ENCODE measurements at regions not wholly inside any gene's neighbourhood (a gene's known extent, or its start where the extent isn't known, plus 50 kb on each side); places are given as distances from the start of the nearest gene placed in this dataset.

DNA sequence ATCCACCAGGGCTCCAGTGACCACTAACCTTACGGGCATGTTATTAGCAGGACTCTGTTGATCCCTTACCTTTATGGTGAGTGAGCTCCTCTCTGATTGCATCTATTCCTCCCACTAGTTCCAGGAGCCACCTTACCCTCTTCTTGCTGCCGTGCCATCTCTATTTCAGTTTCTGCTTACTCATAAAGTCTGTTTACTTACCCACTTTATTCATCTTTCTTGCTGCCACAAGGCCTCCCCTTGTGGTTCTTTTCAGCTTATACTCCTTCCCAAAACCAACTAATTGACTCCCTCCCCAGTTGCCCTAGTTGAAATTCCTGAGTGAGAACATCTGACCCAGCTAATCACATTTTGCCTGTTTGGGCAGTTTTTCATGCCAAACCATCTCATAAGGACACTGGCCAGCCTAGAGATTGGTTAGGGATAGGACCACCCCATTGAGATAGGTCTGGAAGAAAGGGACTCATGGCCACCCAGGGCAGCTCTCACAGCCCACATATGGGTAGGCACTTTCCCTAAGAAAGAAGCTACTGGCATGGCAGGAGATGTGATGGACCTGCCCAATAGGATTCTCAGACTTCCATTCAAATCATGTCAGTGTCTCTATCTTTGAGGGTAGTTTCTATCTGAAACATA, 412.7 kb downstream of the EFNA5 start:
- DNase-seq: no peak

DNA sequence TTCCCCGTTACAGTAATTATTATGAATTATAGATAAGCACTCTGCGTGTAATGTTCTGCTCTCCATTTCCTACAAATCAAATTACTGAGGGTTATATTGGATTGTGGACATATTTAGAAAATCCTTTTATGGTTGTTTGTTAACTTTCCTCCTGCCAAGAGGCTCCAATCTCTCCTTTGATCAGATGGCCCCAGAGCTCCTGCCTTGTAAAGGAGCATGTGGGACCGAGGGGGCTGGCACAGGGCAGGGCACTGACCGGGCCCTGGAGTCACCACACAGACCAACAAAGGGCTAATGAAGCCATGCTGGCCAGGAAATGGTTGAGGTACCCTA, 415.9 kb downstream of the EFNA5 start:
- DNase-seq: no peak

DNA sequence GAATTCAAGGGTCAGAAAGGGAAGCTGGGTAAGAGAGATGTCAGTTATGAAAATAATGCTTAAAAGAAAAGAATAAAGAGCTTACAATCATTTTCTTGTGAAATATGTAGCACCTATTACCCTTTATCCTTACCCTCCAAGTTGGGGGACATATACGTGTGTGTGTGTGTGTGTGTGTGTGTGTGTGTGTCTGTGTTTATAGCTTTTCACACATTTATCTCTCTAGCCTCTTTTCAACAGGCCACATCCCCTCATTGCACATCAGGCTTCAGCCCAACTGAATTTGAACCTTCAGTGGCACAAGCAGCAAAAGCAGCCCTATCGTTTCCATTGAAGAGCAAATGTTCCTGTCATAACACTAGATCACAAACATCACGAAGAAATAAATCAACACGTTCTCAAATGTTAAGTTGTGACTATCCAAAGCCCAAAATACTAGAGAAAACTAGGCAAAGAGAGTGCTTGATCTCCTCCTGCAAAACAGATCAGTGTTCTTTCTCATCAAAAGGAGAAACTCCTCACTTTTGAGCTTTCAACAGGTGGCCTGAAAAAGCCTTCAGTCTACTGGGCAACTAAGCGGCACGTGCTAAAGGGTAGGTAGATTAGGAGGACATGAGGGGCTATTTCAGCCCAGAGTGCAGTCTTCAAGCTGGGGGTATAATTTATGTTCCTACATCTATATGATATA, 416.4 kb downstream of the EFNA5 start:
- DNase-seq: no peak

DNA sequence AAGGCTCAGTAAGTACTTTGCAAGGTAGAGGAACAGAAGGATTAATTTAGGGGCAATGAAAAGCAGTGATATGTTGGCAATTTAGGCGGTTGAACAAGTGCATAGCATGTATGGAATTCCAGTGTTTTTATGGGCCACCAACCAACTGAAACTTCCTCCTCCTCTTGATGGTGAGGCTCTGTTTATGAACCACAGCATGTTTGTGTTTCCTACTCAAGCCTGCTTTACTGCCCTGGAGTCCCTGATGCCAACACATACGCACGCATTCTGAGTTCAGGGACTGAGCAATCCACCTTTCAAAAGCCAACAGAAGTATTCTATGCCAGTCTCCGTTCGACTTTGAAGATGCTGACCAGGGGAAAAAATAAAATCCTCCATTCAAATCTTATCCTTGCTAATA, 417.5 kb downstream of the EFNA5 start:
- no peak for DNase-seq

DNA sequence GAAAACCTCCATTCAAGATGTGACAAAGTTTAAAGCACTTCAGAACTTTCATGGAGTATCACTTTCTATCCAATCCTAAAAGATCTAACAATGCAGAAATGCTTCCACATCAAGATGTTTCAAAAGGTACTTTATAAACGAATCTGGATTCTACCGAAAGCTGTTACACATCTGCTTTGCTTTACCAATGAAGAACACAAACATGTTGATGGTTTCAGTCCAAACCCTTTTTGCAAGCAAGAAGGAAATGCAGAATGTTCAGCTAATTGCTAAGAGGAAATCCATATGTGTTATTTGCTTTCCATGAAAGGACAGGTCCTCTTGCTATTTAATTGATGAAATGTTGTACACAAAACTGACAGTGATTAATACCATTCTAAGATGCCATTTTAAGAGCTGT, 419.6 kb downstream of the EFNA5 start:
- no peak for DNase-seq

DNA sequence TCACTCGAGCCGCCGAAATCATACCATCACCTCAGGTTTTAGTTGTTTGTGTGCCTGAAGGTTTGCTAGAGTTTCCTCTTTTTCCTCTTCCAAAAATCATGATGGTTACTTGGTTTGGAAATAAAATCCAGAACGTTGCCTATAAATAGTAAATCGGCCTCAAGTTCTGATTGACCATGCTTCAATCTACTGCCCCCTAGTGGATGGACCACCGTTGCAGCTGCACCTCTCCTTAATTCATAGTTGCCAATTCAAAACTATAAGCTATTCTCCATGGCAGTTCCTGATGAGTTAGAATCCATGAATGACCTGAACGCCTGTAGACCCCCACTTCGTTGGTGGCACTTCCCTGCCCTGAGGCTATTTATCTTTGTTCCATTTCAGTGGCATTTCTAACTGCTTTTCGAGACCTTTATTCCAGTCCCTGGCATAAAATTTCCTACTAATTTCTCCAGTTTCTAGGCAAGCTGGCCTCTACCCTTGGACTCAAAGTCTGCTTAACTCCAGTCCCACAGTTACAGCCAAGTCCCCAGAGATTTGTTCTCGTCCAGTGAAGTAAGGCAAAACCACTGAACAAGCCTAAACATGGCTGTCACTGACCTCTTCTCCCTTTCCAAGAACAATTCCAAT, 422.6 kb downstream of the EFNA5 start:
- peak; percentile 26 for DNase-seq

DNA sequence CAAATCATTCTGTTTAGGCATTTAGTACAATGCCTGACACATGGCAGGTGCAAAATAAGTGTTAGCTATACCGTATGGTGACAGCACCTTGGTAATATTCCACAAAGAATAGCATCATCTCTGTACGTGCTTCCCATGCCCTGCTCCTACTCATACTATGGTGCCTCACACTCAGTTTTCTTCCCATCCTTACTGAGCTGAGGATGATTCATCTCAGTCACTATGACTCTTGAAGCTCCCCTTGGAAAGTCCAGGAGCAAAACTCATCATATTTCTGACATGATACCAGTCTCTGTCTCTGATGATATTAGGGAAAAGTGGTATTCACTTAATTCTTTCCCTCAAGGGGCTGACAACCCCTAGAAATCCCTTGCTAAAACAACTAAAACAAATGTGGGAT, 423.3 kb downstream of the EFNA5 start:
- DNase-seq: no peak

DNA sequence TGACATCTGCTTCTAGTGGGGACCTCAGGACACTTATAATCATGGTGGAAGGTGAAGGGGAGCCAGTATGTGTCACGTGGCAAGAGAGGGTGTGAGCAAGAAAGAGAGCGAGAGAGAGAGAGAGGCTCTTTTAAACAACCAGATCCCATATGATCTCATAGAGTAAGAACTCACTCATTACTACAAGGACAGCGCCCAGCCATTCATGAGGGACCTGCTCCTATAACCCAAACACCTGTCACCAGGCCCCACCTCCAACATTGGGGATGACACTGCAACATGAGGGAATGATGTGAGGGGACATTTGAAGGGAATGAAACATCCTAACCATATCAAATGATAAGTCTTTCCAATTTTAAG, 427.5 kb downstream of the EFNA5 start:
- no peak for DNase-seq

DNA sequence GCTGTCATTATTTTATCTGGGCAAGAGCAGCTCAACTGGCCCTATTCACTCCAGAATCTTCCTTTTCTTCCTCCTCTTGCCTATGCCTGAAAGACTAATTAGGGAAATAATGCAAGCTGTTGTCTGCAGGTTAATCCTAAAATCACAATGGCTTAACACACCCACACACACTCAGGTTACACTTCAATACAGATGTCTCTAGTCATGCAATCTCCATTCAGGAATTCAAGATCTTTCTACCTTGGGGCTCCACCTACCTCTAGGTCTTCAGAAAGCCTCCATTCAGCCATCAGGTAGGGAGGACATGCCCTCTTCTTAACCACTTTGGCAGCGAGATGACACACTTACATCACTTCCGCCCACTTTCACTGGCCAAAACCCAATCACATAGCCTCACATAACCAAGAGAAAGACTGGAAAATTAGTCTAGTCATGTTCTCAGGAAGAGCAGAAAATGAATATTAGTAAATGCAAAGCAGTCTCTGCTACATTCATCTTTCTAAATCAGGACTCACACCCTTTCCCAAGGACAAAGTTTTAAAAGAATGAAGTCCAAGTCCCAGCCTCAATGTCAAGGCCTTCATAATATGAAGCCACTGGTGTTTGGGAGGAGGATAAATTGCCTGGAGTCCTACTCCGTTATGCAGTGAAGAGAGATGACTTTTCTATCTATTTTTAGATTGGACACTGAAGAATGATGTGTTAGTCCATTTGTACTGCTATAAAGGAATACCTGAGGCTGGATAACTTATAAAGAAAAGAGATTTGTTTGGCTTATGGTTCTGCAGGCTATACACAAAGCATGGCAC, 428.1 kb downstream of the EFNA5 start:
- DNase-seq: no peak

DNA sequence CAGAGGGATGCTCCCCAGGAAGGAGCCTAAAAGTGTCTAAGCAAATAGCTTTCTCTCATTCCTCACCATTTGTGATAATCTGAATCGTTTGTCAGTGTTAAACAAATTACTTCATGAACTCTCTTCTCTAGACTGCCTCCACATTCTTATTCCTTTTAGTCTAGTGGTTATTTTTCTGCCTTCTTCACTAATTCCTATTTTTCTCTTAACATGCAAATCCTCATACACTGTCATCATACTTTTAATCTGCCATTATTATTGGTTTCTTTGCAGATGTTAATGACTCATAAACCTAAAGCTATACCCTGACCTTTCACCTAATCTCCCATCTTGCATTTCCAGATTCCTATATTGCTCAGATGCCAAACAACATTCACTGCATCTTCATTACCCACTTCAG, 428.9 kb downstream of the EFNA5 start:
- no peak for DNase-seq

DNA sequence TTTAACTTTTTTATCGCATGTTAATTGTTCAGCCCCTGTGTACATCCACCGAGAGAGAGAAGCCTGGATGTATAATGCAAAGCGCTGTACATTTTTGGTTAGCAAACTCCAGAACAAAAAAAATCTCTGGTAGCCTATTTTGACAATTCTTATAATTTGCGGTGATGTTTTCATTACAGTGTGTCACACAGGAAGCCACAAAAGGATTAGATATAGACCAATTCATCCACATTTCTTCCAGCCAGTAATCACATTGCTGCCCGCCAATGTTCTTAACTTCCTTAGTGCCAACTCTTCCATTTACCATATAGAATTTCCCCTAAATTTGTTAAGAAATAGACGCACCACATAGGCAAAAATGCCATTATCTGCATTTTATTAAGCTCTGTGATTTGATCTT, 435.6 kb downstream of the EFNA5 start:
- no peak for DNase-seq

DNA sequence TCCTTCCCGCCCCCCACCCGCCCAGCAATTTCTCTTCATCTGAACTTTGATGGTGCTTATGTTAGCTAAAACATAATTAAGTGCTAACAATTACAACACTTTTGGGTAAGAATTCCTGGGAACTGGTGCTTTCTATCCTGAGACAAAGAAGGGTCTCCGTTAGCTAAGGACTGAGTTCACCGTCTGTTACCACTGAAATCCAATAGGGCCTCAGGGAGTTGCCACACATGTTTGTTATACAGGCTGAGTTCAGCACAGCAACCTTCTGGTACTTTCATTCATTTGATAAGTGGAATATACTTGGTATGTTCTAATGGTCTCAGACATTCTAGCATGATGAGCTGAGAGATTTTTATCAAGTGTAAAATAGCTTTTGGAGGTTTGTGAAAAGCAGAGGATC, 437.9 kb downstream of the EFNA5 start:
- DNase-seq: no peak

DNA sequence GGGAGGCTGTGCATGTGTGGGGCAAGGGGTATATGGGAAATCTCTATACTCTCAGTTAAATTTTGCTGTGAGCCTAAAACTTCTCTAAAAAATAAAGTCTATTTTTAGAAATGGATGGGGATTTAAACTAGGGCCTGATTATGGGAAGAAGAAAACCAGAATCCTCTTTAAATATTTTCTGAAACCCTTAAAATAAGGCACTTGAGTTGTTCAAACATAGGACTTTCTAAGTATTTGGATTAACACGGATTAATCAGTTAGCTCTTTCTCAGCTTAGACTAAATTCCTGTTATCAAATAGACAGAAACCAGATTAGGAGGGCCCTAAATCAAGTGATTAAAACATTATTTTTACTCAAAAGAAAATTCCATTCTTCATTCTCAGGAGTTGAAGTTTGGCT, 438.4 kb downstream of the EFNA5 start:
- no peak for DNase-seq

DNA sequence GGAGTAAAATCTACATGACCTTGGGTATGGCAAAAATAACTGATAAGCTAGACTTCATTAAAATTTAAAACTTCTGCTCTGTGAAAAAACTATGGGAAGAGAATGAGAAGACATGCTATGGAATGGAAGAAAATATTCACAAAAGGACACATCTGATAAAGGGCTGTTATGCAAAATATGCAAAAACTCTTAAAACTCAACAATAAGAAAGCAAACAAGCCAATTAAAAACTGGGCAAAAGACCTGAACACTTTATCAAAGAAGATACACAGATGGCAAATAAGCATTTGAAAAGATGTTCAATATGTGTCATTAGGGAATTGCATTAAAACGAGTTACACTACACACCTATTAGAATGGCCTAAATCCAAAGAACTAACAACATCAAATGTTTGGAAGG, 439.5 kb downstream of the EFNA5 start:
- DNase-seq: no peak

DNA sequence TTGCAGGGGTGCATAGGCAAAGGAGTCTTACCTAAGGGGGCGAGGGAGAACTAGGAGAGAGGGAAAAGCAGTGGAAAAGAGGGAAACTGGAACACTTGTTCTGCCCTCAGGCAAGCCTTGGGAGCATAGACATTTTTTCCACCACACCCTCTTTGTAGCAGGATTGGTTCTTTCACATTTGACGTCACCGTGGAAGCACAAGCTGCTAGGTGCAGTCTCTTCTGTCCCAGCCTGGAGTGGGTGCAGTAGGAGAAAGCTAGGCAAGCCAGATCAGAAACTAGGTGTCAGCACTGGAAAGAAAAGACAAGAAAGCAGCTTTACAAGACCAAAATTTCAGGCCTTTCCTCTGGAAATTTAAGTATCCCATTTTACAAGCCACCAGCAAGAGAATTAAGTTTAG, 440.4 kb downstream of the EFNA5 start:
- no peak for DNase-seq

DNA sequence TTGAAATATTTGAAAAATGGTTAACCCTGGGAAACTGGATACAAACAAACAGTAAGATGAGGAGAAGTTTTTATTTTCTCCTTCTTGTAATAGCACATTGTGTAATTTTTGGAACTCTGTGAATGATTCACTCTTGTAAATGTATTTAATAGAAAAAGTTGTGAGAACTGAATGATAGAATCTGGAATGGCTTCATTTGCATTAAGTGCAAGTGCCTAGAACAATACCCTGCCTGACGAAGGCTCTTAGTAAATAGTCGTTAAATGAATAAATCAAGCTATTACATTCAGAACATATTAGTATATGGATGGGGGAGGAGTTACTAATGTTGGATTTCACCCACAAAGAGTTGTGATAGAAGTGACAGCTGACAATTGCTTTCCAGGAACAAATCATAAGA, 442.5 kb downstream of the EFNA5 start:
- DNase-seq: no peak

DNA sequence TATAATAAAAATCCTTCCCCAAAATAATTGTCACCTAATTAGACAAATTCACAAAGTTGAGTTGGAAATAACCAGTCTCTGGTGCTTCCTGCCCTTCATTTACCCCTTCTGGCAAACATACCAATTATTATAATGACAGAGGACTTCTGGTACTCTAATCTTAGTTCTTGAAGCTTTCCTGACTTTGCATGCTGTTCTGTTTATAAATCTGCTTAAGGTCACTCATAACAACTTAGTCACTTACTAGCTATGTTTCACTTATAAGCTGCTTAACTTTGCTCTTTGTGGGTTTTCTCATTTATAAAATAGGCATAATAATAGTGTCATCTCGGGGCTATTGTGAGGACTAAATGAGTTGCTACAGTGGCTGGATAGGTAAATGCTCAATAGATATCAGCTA, 446.5 kb downstream of the EFNA5 start:
- DNase-seq: no peak

DNA sequence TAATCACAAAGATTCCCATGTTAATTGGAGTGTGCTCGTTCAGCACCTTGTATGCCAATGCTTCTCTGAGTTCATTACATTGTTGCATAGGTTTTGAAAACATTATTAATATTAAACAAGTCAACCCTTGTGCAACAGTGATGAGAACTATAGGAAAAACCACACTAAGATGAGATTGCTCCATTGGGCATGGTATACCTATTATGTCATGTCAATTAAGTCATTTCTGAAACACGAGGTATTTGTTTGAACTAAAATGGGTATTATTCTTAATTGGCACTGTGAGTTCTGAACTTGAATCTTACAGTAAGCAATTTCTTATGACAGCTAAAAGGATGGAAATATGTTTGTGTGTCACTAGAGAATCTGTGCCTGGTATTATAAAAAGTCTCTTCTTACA, 447.7 kb downstream of the EFNA5 start:
- no peak for DNase-seq

DNA sequence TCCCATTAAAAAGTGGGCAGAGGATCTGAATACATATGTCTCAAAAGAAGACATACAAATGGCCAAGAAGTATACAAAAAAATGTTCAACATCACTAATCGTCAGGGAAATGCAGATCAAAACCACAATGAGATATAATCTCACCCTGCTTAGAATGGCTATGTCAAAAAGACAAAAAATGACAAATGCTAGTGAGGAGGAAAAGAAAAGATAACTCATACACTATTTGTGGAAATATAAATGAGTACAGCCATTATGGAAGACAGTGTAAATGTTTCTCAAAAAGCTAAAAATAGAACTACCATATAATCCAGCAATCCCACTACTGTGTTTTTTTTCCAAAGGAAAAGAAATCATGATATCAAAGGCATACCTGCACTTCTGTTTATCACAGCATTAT, 450.7 kb downstream of the EFNA5 start:
- no peak for DNase-seq

DNA sequence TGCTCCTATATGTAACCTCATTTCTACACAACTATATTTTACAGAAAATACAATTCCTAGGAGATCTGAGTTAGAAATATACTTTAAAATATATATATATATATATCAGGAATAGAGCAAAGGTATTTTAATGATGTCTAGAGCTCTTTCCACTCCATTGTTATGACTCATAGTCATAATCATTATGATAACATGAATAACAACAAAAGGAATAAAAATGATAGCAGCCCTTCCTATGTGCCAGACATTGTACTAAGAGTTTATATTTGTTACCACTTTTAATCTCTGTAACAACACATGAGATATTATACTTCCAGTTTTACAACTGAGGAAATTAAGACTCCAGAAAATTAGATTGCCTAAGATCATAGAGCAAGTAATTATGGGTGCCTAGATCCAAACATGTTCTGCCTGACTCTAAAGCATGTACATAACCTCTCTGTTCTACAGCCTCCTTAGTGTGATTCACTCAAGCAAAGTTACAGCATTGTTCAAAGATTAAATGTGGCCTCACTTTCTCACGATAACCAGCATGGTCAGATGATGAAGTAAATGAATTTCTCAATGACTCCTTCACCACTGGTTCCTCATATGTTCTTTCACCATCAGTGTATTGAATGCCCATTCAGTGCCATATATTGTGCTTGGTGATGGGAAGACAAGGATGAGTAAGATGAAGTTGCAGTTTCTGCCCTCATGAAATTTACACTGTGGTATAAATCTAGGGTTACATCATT, 452.1 kb downstream of the EFNA5 start:
- DNase-seq: no peak

DNA sequence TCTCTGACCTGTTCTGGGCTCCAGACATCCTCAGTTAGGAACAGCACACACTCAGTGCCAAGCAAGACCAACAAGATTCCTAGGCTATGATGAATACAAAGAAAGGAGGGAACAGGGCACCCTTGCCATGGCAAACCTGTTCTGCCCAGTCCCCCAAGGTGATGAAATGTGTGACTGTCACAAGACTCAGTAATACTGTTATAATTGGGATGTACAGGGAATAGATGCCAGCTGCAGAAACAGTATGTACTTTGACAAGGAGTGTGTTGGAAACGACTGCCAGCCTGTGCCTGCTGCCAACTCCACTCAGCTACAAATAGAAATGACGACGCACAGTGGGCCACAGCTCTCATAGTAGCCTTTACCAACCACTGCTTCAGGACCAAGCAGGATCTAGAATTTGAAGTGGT, 453.0 kb downstream of the EFNA5 start:
- DNase-seq: peak; percentile 58

DNA sequence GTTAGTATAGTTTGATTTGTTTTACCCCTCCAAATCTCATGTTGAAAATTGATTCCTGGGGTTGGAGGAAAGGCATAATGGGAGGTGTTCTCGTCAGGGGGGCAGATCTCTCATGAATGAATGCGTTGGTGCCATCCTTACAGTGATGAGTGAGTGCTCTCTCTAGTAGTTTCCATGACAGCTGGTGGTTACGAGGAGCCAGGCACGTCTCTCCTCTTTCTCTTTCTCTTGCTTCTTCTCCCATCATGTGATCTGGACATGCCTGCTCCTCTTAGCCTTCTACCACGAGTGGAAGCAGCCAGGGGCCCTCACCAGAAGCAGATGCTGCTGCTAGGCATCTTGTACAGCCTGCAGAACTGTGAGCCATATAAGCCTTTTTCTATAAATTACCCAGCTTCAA, 454.1 kb downstream of the EFNA5 start:
- no peak for DNase-seq

DNA sequence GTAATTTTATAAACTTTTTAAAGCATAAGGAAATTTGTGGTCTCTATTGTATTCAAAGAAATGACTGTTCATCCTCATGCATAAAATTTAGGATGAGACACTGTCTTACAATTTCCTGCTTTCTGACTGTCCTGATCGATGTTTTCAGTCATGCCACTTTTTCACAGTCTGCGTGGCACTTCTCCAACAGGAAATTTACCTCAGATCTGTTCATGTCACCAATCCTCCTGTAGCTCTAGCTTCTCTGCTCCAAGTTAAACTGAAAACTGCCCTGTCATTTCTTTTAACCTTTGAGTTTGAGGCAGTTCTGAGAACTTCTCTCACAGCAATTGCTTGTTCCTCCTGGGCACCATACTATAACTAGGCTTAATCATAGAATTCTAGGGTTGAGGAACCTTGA, 455.1 kb downstream of the EFNA5 start:
- DNase-seq: no peak
